Natural killer cell (primary cell): ENCODE measurements at regions not wholly inside any gene's neighbourhood (a gene's known extent, or its start where the extent isn't known, plus 50 kb on each side); places are given as distances from the start of the nearest gene placed in this dataset.

ENCODE experiments used
- ATAC-seq, 3 donors: fragments of 150-1000 bp in 2 of 3; fragments of 200-7000 bp in 1 of 3; cut with Tn5 transposase; 1 replicate in 1 of 3; 2 replicates in 2 of 3; pipeline ENCODE4 v1.10.0; 2021; ENCODE audit warnings: mild to moderate bottlenecking in 2 of 3, moderate library complexity in 2 of 3
- DNase-seq, 2 donors: peaks; one replicate each; pipeline versions ENCODE4 v3.0.0 to v3.0.0-alpha.2; 2013 to 2021; ENCODE audit warnings: mixed read lengths in 1 of 2
- H3K27ac ChIP-seq: one replicate; pipeline ENCODE4 v1.5.1; 2013; ENCODE audit warnings: mild to moderate bottlenecking, low read length
- H3K27me3 ChIP-seq: one replicate; pipeline ENCODE4 v1.6.1; 2013; ENCODE audit warnings: low read length; ENCODE audit not compliant: control insufficient read depth, insufficient read depth
- H3K36me3 ChIP-seq: one replicate; pipeline ENCODE4 v1.6.1; 2013; ENCODE audit warnings: low read length; ENCODE audit not compliant: control insufficient read depth, insufficient read depth
- H3K4me1 ChIP-seq: one replicate; pipeline ENCODE4 v1.6.1; 2013; ENCODE audit warnings: low read length; ENCODE audit not compliant: control insufficient read depth, insufficient read depth
- H3K4me3 ChIP-seq: one replicate; pipeline ENCODE4 v1.5.1; 2013; ENCODE audit warnings: low read length
- H3K9me3 ChIP-seq: one replicate; pipeline ENCODE4 v1.6.1; 2013; ENCODE audit warnings: low read length; ENCODE audit not compliant: control insufficient read depth, insufficient read depth
- H3K27ac Mint-ChIP-seq, 2 donors: one replicate each; pipeline ENCODE4 v1.8.0; 2022; ENCODE audit warnings: mild to moderate bottlenecking in 2 of 2, mixed read lengths in 2 of 2, moderate library complexity in 1 of 2
- H3K27me3 Mint-ChIP-seq, 2 donors: one replicate each; pipeline ENCODE4 v1.8.0; 2022; ENCODE audit warnings: low read depth in 2 of 2, mixed read lengths in 2 of 2
- H3K36me3 Mint-ChIP-seq: one replicate; pipeline ENCODE4 v1.8.0; 2022; ENCODE audit warnings: mixed read lengths
- H3K4me1 Mint-ChIP-seq, 2 donors: one replicate each; pipeline ENCODE4 v1.8.0; 2022; ENCODE audit warnings: mixed read lengths in 2 of 2
- H3K4me3 Mint-ChIP-seq: one replicate; pipeline ENCODE4 v1.8.0; 2022; ENCODE audit warnings: mild to moderate bottlenecking, moderate library complexity, mixed read lengths
- H3K9me3 Mint-ChIP-seq, 2 donors: one replicate each; pipeline ENCODE4 v1.8.0; 2022; ENCODE audit warnings: mixed read lengths in 2 of 2
- WGBS: methylation state at CpG from one replicate; pipeline ENCODE4 v1.1.7; 2013; ENCODE audit warnings: missing lambda C conversion rate; ENCODE audit not compliant: insufficient coverage; 5-methylcytosine and 5-hydroxymethylcytosine counted together
- intact Hi-C: fragments of 100-400 bp; cut with micrococcal nuclease; formaldehyde crosslinking; loops from one replicate; pipeline ENCODE4 v1.14.2; 2022
- TF ChIP-seq, protein P1 (sequence below): fragments of 200-600 bp; IDR thresholded peaks from one replicate; pipeline ENCODE4 v1.8.0; 2022; ENCODE audit warnings: antibody characterized with exemption

DNA sequence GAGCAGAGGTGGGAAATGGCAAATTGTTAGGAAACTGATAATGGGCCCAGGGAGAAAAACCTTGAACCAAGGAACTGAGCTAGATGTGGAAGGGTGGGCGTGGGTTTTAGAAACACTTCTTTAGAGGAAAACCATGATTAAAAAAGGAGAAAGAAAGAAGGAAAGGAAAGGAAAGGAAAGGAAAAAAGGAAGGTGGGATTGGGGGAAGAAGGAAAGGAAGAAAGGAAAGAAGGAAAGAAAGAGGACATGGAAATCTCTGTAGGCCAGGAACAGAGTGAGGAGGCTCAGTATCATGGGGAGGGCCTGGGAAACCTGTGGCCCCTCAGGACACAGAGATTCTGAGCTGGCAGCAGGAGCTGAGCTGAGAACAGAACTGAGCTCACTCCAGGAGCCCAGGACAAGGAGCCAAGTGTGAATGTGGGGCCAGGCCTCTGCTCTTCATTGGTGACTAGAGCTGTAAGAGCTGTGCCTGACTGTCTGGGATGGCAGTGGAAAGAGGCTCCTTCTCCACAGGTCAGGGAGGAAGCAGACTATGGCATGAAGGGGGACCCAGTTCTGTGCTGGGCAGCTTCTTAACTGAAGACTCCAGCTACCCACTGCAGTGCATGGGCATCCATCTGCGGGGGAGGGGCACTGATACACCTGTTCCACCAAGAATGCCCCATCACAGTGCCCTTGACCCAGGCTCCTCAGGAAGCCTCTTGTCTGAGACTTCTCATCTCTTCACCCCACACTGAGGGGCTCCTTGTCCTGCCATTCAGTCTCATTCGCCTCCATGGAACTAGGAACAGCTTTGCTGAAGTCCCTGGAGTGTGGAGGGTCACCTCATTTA is 116.1 kb upstream of the BACH2 start:
- intact Hi-C loops: no loop called here

DNA sequence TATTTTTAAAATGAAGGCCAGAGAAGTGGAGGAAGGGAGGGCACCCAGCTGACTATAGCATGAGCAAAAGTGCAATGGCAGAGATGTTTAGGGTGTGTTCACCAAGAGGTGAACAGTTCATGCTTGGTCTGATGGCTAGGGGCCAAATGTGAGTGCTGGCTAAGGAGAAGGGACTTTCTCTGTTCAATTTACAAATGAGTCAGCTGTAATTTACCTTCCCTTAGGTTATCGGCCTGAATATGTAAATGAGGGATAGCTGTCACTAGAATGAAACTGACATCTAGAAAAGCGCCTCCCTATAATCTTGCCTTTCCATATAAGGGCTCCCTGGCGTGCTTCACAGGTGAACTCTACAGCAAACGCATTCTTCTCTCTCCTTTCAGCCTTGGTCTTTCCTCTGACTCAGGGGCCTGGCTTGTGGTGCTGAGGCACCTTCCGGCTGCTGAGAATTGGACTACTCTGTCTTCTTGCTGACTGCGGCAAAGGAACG is 114.7 kb upstream of the BACH2 start:
- peaks cover 0 to 3% of the 10 kb centered on the region in 2 donors for H3K9me3 Mint-ChIP-seq
- intact Hi-C loops: no loop called here
- TF ChIP-seq, protein P1, sequence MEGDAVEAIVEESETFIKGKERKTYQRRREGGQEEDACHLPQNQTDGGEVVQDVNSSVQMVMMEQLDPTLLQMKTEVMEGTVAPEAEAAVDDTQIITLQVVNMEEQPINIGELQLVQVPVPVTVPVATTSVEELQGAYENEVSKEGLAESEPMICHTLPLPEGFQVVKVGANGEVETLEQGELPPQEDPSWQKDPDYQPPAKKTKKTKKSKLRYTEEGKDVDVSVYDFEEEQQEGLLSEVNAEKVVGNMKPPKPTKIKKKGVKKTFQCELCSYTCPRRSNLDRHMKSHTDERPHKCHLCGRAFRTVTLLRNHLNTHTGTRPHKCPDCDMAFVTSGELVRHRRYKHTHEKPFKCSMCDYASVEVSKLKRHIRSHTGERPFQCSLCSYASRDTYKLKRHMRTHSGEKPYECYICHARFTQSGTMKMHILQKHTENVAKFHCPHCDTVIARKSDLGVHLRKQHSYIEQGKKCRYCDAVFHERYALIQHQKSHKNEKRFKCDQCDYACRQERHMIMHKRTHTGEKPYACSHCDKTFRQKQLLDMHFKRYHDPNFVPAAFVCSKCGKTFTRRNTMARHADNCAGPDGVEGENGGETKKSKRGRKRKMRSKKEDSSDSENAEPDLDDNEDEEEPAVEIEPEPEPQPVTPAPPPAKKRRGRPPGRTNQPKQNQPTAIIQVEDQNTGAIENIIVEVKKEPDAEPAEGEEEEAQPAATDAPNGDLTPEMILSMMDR: no peak
- peak in 1 of 2 donors; percentile 77 for DNase-seq
- no peaks in the 10 kb centered on the region for H3K36me3 Mint-ChIP-seq
- Histone ChIP-seq H3K36me3 (no peaks in the 10 kb centered on the region), H3K27ac (peak overlapping the region; percentile 37), H3K27me3 (no peaks in the 10 kb centered on the region), H3K9me3 (no peaks in the 10 kb centered on the region), H3K4me3 (no peak overlapping the region), H3K4me1 (peaks cover 17% of the 10 kb centered on the region)
- H3K4me3 Mint-ChIP-seq: no peak overlapping the region
- peaks cover 0 to 4% of the 10 kb centered on the region in 2 donors for H3K27me3 Mint-ChIP-seq
- WGBS: 66% methylated on average over 6 of the region's 7 CpGs
- peak; percentile 13 to 21 (median 13) for ATAC-seq
- H3K4me1 Mint-ChIP-seq: peaks cover 18 to 21% of the 10 kb centered on the region in 2 donors
- H3K27ac Mint-ChIP-seq: no peak overlapping the region

More for the DNA sequence above, 116.1 kb upstream of the BACH2 start:
- DNase-seq: no peak
- TF ChIP-seq, protein P1: no peak
- H3K4me1 Mint-ChIP-seq: peaks cover 13 to 15% of the 10 kb centered on the region in 2 donors
- H3K9me3 Mint-ChIP-seq: peaks cover 0 to 3% of the 10 kb centered on the region in 2 donors
- no peak overlapping the region for H3K27ac ChIP-seq
- H3K36me3 Mint-ChIP-seq: no peaks in the 10 kb centered on the region
- ATAC-seq: no peak
- H3K4me3 Mint-ChIP-seq: no peak overlapping the region
- 63% methylated on average over 3 of the region's 3 CpGs for WGBS
- no peaks in the 10 kb centered on the region for H3K27me3 ChIP-seq
- H3K4me1 ChIP-seq: peaks cover 15% of the 10 kb centered on the region
- peaks cover 0 to 4% of the 10 kb centered on the region in 2 donors for H3K27me3 Mint-ChIP-seq
- H3K27ac Mint-ChIP-seq: peak overlapping the region; percentile 91 to 93
- no peak overlapping the region for H3K4me3 ChIP-seq
- H3K36me3 ChIP-seq: no peaks in the 10 kb centered on the region
- no peaks in the 10 kb centered on the region for H3K9me3 ChIP-seq

DNA sequence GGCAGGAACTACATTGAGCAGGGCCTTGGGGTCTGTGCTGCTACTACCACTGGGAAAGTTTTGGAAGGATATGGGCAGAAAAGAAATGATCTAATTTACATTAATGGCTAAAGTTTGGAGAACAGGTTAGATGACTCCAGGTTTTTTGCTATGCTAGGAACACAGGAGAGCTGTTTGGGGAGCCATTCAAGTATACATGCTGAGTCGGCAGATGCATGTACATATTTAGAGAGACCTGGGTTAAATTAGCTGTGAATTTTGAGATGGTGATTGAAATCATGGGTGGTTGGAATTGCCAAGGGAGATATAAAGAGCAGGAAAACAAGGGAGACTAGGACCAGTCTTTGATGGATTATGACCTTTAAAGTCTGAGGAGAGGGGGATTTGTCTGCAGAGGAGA is 113.1 kb upstream of the BACH2 start:
- WGBS: 98% methylated on average over 1 of the region's 1 CpG
- peaks cover 17% of the 10 kb centered on the region for H3K4me1 ChIP-seq
- H3K9me3 ChIP-seq: no peaks in the 10 kb centered on the region
- intact Hi-C loops: no loop called here
- H3K4me3 ChIP-seq: no peak overlapping the region
- H3K27ac ChIP-seq: no peak overlapping the region
- DNase-seq (no peak), ATAC-seq (no peak)
- Mint-ChIP-seq H3K4me1 (peaks cover 23 to 26% of the 10 kb centered on the region in 2 donors), H3K27me3 (peaks cover 0 to 4% of the 10 kb centered on the region in 2 donors), H3K4me3 (no peak overlapping the region), H3K36me3 (no peaks in the 10 kb centered on the region), H3K27ac (peak overlapping the region in 1 of 2 donors; percentile 18), H3K9me3 (peaks cover 0 to 3% of the 10 kb centered on the region in 2 donors)
- H3K27me3 ChIP-seq: no peaks in the 10 kb centered on the region
- TF ChIP-seq, protein P1: no peak
- H3K36me3 ChIP-seq: no peaks in the 10 kb centered on the region
